Activated naive CD8-positive, alpha-beta T cell treated with anti-CD3 and anti-CD28 coated beads, Interleukin-2, amount 50 U/mL, for 24 hours (primary cell): ENCODE measurements at regions not wholly inside any gene's neighbourhood (a gene's known extent, or its start where the extent isn't known, plus 50 kb on each side); places are given as distances from the start of the nearest gene placed in this dataset.
A peak's percentile ranks its signal among the peaks of the same experiment; 100 is the strongest.
"Not testable (repeated sequence)": the region's sequence is repeated elsewhere in the genome, so short reads cannot be mapped to it uniquely, and the experiment has no call there.

Source experiments
- ATAC-seq: fragments of 150-1000 bp; cut with Tn5 transposase; one replicate; pipeline ENCODE4 v1.10.0; 2021
- DNase-seq: peaks from one replicate; pipeline ENCODE4 v3.0.0; 2021
- H3K27ac Mint-ChIP-seq: one replicate; pipeline ENCODE4 v1.8.0; 2021; ENCODE audit warnings: mild to moderate bottlenecking, mixed read lengths
- H3K27me3 Mint-ChIP-seq: one replicate; pipeline ENCODE4 v1.8.0; 2021; ENCODE audit warnings: mixed read lengths
- H3K36me3 Mint-ChIP-seq: one replicate; pipeline ENCODE4 v1.8.0; 2021; ENCODE audit warnings: low read depth, mixed read lengths
- H3K4me1 Mint-ChIP-seq: one replicate; pipeline ENCODE4 v1.8.0; 2021; ENCODE audit warnings: mixed read lengths
- H3K4me3 Mint-ChIP-seq: one replicate; pipeline ENCODE4 v1.8.0; 2021; ENCODE audit warnings: mild to moderate bottlenecking, moderate library complexity, mixed read lengths
- H3K9me3 Mint-ChIP-seq: one replicate; pipeline ENCODE4 v1.8.0; 2021; ENCODE audit warnings: mixed read lengths

GRCh38 chr5:74970891-74971290 lies 81.5 kb downstream of the GCNT4 start:
- H3K9me3 Mint-ChIP-seq, result peaks cover 13% of the 10 kb centered on the region
- ATAC-seq, H3K4me3 Mint-ChIP-seq, H3K27ac Mint-ChIP-seq, H3K36me3 Mint-ChIP-seq, DNase-seq, H3K27me3 Mint-ChIP-seq: not testable (repeated sequence)
- peaks cover 22% of the 10 kb centered on the region for H3K4me1 Mint-ChIP-seq

DNA sequence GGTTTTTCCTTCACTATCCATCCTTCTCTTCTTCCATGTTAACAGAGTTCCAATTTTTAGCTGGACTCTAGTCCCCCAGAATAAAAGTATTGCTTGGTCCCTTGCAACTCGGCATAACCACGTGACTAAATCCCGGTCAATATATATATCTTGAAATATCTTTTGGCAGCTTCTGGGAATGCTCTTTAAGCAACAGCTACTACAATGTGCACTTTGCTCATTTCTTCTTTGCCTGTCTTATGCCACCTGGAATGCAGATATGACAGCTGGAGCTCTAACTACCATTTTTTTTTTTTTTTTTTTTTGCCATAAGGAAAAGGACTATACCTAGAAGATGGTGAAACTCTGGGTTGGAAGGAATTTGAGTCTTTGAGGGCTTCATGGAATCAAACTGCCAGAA lies 82.6 kb downstream of the GCNT4 start:
- no peak overlapping the region for H3K4me3 Mint-ChIP-seq
- H3K27me3 Mint-ChIP-seq, result no peaks in the 10 kb centered on the region
- peaks cover 13% of the 10 kb centered on the region for H3K4me1 Mint-ChIP-seq
- no peak overlapping the region for H3K27ac Mint-ChIP-seq
- DNase-seq (no peak), ATAC-seq (no peak)
- H3K9me3 Mint-ChIP-seq, result peaks cover 6% of the 10 kb centered on the region
- no peaks in the 10 kb centered on the region for H3K36me3 Mint-ChIP-seq

DNA sequence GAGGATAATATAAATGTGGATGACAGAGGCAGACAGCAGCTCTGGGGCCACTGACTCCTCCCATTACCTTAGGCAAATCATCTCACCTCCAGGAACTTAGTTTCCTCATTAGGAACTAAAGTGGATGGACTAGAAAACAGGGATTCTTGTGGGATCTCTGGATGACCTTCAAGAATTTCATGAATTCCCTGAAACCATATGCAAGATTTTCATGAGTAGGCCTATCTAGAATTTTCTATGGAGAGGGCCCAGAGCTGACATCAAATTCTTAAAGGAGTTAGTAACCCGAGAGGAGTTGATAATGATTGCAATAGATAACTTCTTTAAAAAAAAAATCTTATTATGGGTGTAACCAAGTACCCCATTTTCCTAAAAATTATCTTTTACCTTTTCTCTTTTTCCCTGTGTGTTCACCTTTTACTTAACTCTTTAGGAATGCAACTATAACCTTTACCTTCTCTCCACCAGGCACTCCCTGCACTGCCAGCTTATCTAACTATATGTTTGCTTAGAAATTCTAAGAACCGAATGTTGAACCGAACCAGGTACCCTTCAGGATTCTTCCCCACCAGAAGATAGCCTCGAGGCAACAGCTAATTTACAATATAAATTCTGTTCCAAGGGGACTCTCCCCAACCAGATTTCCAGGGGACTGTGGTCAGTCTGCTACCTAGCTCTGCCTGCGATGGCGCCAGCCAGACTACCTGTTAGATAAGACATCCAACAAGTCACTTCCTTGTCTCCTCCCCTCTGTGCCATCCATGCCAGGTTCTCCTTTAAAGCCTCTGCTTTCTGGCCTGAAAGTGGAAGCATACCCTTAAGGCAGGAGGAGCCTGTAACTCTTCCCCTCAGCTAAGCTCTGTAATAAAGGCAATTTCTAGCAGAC lies 86.0 kb downstream of the GCNT4 start:
- no peak overlapping the region for H3K27ac Mint-ChIP-seq
- H3K36me3 Mint-ChIP-seq, result no peaks in the 10 kb centered on the region
- H3K4me3 Mint-ChIP-seq, result no peak overlapping the region
- no peak for DNase-seq
- peaks cover under 1% of the 10 kb centered on the region for H3K9me3 Mint-ChIP-seq
- no peaks in the 10 kb centered on the region for H3K4me1 Mint-ChIP-seq
- ATAC-seq, result no peak
- H3K27me3 Mint-ChIP-seq, result no peaks in the 10 kb centered on the region

DNA sequence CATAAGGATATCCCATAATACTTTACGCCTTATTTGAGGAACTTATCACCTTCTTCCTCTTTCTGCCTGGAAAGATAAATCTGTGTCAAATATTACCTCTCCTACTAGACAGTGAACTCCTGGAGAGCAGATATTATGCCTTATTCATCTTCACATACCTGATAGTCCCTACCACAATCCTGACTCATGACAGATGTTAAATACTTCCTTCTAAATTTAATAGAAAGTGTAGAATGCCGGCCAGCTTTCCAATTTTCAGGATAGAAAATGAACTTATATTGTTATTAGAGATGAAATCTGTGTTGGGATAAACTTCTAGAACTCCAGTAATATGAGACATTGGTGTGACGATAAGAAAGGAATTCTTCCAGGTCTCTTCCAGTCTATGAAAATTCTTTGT lies 89.0 kb downstream of the GCNT4 start:
- no peak for DNase-seq
- no peaks in the 10 kb centered on the region for H3K36me3 Mint-ChIP-seq
- no peaks in the 10 kb centered on the region for H3K4me1 Mint-ChIP-seq
- no peaks in the 10 kb centered on the region for H3K27me3 Mint-ChIP-seq
- no peak overlapping the region for H3K4me3 Mint-ChIP-seq
- H3K9me3 Mint-ChIP-seq, result no peaks in the 10 kb centered on the region
- H3K27ac Mint-ChIP-seq, result no peak overlapping the region
- no peak for ATAC-seq

DNA sequence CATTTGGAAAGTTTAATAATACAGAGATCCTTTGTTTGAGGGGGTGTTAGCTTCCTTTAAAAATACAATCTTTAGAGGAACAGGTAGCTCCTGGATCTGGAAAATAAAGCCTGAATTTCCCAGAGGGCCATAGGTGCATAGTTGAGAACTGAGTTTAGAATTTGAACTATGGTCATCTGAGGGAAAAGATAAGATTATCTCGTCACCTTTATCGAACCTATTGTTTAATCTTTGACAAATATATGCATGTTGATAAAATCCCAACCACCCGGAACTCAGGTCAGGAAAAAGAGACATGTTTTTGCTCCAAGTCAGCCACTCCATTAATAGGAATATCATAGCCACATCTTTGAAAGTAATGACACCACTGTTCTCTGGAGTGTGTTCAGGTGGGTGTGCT lies 91.7 kb upstream of the FAM169A start:
- no peak for ATAC-seq
- DNase-seq, result no peak
- H3K4me3 Mint-ChIP-seq, result no peak overlapping the region
- H3K9me3 Mint-ChIP-seq, result peaks cover 3% of the 10 kb centered on the region
- H3K27me3 Mint-ChIP-seq, result no peaks in the 10 kb centered on the region
- H3K4me1 Mint-ChIP-seq, result peaks cover 7% of the 10 kb centered on the region
- H3K36me3 Mint-ChIP-seq, result no peaks in the 10 kb centered on the region
- no peak overlapping the region for H3K27ac Mint-ChIP-seq

DNA sequence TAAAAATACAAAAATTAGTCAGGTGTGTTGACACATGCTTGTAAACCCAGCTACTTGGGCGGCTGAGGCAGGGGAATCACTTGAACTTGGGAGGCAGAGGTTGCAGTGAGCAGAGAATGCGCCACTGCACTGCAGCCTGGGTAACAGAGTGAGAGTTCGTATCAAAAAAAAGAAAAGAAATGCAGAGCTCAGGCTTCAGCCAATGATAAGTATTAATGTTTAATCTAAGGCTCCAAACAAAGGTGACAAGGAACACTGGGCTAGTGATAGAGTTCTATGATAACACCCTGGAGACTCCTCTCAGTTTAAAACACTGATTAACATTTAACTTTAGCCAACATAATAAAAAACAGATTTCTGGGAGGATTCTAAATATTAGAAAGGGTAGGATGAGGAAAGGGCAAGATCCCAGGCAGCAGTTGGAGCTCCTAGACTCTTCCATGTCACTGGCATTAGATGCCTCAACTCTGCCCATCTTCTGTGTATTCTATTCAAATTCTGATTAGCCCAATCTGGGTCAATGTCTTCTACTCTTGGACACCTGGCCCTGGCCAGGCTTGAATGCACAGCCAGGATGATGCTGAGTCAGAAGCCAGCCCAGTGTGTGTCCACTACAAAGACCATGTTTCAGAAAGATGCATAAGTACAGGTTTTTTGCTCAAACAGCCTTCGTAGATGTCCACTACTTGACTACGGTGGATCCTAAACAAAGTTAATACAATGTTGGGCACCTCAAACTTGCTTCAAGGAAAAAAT lies 91.0 kb upstream of the FAM169A start:
- no peak for ATAC-seq
- peaks cover 3% of the 10 kb centered on the region for H3K9me3 Mint-ChIP-seq
- no peak for DNase-seq
- H3K27me3 Mint-ChIP-seq, result peaks cover 2% of the 10 kb centered on the region
- H3K36me3 Mint-ChIP-seq, result no peaks in the 10 kb centered on the region
- H3K27ac Mint-ChIP-seq, result no peak overlapping the region
- H3K4me1 Mint-ChIP-seq, result peaks cover 7% of the 10 kb centered on the region
- no peak overlapping the region for H3K4me3 Mint-ChIP-seq

DNA sequence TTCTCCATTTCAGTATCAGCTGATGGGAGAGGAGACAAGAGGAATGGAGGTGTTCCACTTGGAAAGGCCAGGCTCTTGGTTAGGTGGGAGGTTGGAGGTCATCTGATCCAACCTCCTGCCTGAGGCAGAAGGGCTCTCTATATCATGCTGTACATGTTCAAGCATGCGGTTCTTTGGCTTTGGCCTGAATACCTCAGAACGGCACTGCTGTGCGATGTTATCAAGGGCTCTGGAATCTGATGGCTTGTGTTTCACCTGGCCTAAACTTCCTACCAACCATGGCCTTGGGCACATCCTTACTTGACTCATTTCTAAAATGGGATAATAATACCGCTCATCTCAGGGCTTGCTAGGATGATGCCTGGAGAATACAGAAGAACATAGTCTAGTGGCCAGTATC lies 90.1 kb upstream of the FAM169A start:
- Mint-ChIP-seq H3K4me3 (no peak overlapping the region), H3K4me1 (peaks cover 7% of the 10 kb centered on the region), H3K27ac (no peak overlapping the region), H3K9me3 (peaks cover 3% of the 10 kb centered on the region), H3K27me3 (peaks cover 2% of the 10 kb centered on the region), H3K36me3 (no peaks in the 10 kb centered on the region)
- ATAC-seq (no peak), DNase-seq (no peak)

DNA sequence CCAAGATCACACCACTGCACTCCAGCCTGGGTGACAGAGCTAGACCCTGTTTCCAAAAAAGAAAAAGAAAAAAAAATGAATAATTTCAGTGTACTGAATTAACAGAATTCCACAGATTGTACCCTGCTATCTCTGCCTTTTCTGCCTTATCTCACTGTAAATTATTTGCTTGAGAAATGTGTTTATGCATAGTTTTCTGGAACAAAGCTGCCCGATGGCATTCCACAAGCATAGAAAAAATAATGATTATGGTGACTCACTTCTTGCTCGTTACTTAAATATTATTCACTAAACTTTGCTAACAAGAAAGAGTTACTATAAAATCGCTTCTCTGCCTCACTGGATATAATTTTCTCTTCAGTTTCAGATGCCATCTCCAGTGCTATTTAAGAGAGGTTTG lies 88.7 kb upstream of the FAM169A start:
- peaks cover 4% of the 10 kb centered on the region for H3K27me3 Mint-ChIP-seq
- peaks cover 7% of the 10 kb centered on the region for H3K4me1 Mint-ChIP-seq
- peaks cover 3% of the 10 kb centered on the region for H3K9me3 Mint-ChIP-seq
- no peaks in the 10 kb centered on the region for H3K36me3 Mint-ChIP-seq
- no peak overlapping the region for H3K4me3 Mint-ChIP-seq
- no peak overlapping the region for H3K27ac Mint-ChIP-seq
- DNase-seq (no peak), ATAC-seq (no peak)

DNA sequence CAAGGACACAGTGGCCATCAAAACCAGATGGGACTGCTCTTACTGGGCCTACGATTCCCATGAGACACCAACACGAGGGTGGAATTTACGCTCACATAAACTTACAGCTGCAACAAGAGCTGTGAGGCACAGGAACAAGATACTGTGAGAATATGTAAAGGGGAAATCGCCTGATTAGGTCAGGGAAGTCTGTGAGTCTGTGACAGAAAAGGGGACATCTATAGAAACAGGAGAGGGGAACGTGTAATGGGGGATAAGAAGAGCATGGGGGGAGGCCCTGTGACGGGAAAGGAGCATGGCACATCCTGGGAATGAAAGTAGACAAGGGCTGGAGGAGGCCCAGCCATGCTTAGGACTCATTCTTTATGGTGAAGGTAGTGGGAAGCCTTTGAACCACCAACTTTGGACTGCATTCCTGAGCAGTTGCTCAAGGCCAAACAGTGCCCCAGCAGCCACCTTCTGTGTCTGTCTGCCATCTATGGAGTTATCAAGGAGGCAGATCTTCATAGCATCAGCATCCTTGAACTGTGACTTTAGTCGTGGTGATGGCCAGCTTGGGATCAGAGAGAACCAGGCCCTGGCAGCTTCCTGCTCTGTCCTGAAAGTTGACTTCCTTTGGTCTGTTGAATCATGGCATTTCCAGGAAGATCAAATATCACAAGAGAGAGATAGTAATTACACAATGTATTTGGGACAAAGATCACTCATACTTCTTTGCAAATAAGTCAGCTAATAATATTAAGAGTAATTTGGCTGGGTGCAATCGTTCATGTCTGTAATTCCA lies 87.9 kb upstream of the FAM169A start:
- Mint-ChIP-seq H3K36me3 (no peaks in the 10 kb centered on the region), H3K27me3 (peaks cover 4% of the 10 kb centered on the region), H3K27ac (peak overlapping the region; percentile 3), H3K4me1 (peaks cover 7% of the 10 kb centered on the region), H3K9me3 (peaks cover 3% of the 10 kb centered on the region), H3K4me3 (no peak overlapping the region)
- no peak for DNase-seq
- peak; percentile 69 for ATAC-seq

DNA sequence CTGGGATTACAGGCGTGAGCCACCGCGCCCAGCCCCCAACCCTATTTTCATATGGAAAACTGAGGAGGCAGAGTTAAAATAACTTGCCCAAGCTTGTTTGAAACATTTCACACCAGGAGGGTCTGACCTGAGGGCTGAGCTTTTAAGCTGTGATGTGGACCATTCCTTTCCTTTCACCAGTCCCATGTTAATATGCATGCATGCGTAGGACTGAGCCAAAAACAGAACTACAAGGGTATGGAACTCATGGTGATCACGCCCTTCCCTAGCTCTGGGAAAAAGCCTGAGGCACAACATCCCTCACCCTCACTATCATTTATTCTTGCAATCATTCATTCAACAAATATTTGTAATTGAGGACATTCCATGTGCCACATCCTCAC lies 87.4 kb upstream of the FAM169A start:
- H3K4me1 Mint-ChIP-seq, result peaks cover 7% of the 10 kb centered on the region
- H3K27me3 Mint-ChIP-seq, result peaks cover 4% of the 10 kb centered on the region
- no peak overlapping the region for H3K4me3 Mint-ChIP-seq
- peak overlapping the region; percentile 3 for H3K27ac Mint-ChIP-seq
- H3K9me3 Mint-ChIP-seq, result peaks cover 3% of the 10 kb centered on the region
- DNase-seq (no peak), ATAC-seq (no peak)
- H3K36me3 Mint-ChIP-seq, result no peaks in the 10 kb centered on the region

- Mint-ChIP-seq H3K9me3 (peaks cover 3% of the 10 kb centered on the region), H3K4me1 (peaks cover 7% of the 10 kb centered on the region), H3K27me3 (peaks cover 7% of the 10 kb centered on the region), H3K27ac (no peak overlapping the region), H3K36me3 (no peaks in the 10 kb centered on the region), H3K4me3 (no peak overlapping the region)
- DNase-seq, result no peak
- no peak for ATAC-seq
Observed at GRCh38 chr5:74952406-74952805, 86.2 kb upstream of the FAM169A start.

- Mint-ChIP-seq H3K4me3 (no peak overlapping the region), H3K9me3 (peaks cover 3% of the 10 kb centered on the region), H3K27me3 (peaks cover 9% of the 10 kb centered on the region), H3K27ac (no peak overlapping the region), H3K4me1 (peaks cover 7% of the 10 kb centered on the region), H3K36me3 (no peaks in the 10 kb centered on the region)
- ATAC-seq, result no peak
- DNase-seq, result no peak
Observed at GRCh38 chr5:74951865-74952264, 85.7 kb upstream of the FAM169A start.

GRCh38 chr5:74950836-74951515 lies 84.8 kb upstream of the FAM169A start:
- ATAC-seq (no peak), DNase-seq (no peak)
- Mint-ChIP-seq H3K27me3 (peaks cover 13% of the 10 kb centered on the region), H3K4me3 (no peak overlapping the region), H3K27ac (peak overlapping the region; percentile 6), H3K36me3 (no peaks in the 10 kb centered on the region), H3K4me1 (peaks cover 8% of the 10 kb centered on the region), H3K9me3 (peaks cover 3% of the 10 kb centered on the region)

DNA sequence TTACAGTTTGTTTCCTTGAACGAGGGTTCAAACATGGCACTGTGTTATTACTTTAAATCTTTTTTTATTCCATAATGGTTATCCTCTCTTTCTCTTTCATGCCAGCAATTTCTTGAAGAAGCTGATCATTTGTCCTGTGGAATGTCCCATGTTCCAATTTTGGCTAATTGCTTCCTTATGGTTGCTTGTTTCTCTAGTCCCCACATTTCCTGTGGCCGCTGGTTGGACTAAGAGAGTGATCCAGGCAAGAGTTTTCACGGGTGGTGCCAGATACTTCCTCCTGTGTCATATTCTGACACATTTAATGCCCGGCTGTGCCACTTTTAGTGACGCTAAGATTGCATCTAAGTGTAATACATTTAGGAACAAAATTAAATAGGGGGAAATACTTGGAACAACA lies 83.8 kb upstream of the FAM169A start:
- no peaks in the 10 kb centered on the region for H3K9me3 Mint-ChIP-seq
- no peaks in the 10 kb centered on the region for H3K36me3 Mint-ChIP-seq
- DNase-seq (no peak), ATAC-seq (no peak)
- H3K27me3 Mint-ChIP-seq, result peaks cover 13% of the 10 kb centered on the region
- H3K4me1 Mint-ChIP-seq, result peaks cover 16% of the 10 kb centered on the region
- no peak overlapping the region for H3K4me3 Mint-ChIP-seq
- H3K27ac Mint-ChIP-seq, result no peak overlapping the region
